ENCODE measurements at regions not wholly inside any gene's neighbourhood (a gene's known extent, or its start where the extent isn't known, plus 50 kb on each side); places are given as distances from the start of the nearest gene placed in this dataset.
A peak's percentile ranks its signal among the peaks of the same experiment; 100 is the strongest.

- Histone ChIP-seq H3K56ac (replicated peaks; ENCODE audit: insufficient read length, low read depth, low read length) (no peak overlapping the region), H3K27ac (ENCODE audit: low read depth, low read length) (no peak overlapping the region)
Observed at GRCh38 chr2:34949316-34949715, 1350.2 kb upstream of the FAM98A start.

More at GRCh38 chr2:34949316-34949715, 1350.2 kb upstream of the FAM98A start:
- Histone ChIP-seq H3K18ac (ENCODE audit: extremely low read depth, low read length) (no peak overlapping the region), H2AK5ac (ENCODE audit: low read depth, low read length) (no peak overlapping the region), H3K4me2 (ENCODE audit: insufficient read depth in 1 of 2, low read depth in 2 of 2, low read length in 2 of 2) (peak overlapping the region in 1 of 2 experiments; percentile 24; a peak in 1 of 4 replicates), H2BK12ac (ENCODE audit: low read depth, low read length) (no peak overlapping the region), H3K4ac (replicated peaks; ENCODE audit: insufficient read length, low read depth, low read length) (no peak overlapping the region), H4K5ac (ENCODE audit: insufficient read length, low read depth, low read length) (no peak overlapping the region), H4K8ac (ENCODE audit: extremely low read depth, insufficient read depth, low read length) (no peak overlapping the region), H3K79me1 (ENCODE audit: low read depth, low read length) (no peaks in the 10 kb centered on the region), H3K36me3 (ENCODE audit: control insufficient read depth in 2 of 4, insufficient read depth in 4 of 4, low read length in 3 of 4) (no peaks in the 10 kb centered on the region), H4K91ac (replicated peaks; ENCODE audit: insufficient read length, low read length) (no peak overlapping the region), H3K9me3 (ENCODE audit: insufficient read depth in 2 of 2, low read depth in 1 of 2, low read length in 1 of 2) (no peaks in the 10 kb centered on the region), H3K4me3 (ENCODE audit: extremely low read depth in 1 of 4, insufficient read depth in 2 of 4, low read depth in 3 of 4, low read length in 4 of 4) (no peak overlapping the region), H2BK15ac (ENCODE audit: low read length) (no peak overlapping the region), H4K20me1 (replicated peaks in 1 of 2; ENCODE audit: control insufficient read depth in 1 of 2, insufficient read depth in 2 of 2, low read length in 2 of 2) (no peaks in the 10 kb centered on the region), H2BK5ac (ENCODE audit: low read depth, low read length) (no peak overlapping the region), H3K4me1 (replicated peaks in 1 of 4; ENCODE audit: control insufficient read depth in 3 of 4, insufficient read depth in 4 of 4, low read length in 3 of 4) (no peaks in the 10 kb centered on the region), H3K23me2 (ENCODE audit: low read depth, low read length) (no peaks in the 10 kb centered on the region), H3K14ac (ENCODE audit: insufficient read length) (no peak overlapping the region), H3K9ac (replicated peaks in 1 of 4; ENCODE audit: extremely low read depth in 1 of 4, low read depth in 3 of 4, low read length in 3 of 4) (no peak overlapping the region), H2BK20ac (ENCODE audit: low read length) (no peak overlapping the region), H3K79me2 (ENCODE audit: control insufficient read depth in 1 of 2, insufficient read depth in 2 of 2, low read length in 2 of 2) (no peaks in the 10 kb centered on the region), H2AFZ (ENCODE audit: low read length) (no peak overlapping the region), H3K23ac (ENCODE audit: insufficient read length) (no peak overlapping the region), H2BK120ac (replicated peaks; ENCODE audit: low read depth, low read length) (no peak overlapping the region), H3K27me3 (replicated peaks in 1 of 4; ENCODE audit: control insufficient read depth in 3 of 4, extremely low read depth in 1 of 4, insufficient read depth in 3 of 4, low read length in 3 of 4) (no peaks in the 10 kb centered on the region)
- 38% methylated on average over 1 of the region's 1 CpG; no CpG with 5 or more reads in 1 of the 2 experiments for WGBS, 2 experiments (ENCODE audit: extremely low coverage in 1 of 2, insufficient coverage in 1 of 2, insufficient read length in 1 of 2, insufficient replicate concordance in 2 of 2, low coverage in 1 of 2, low lambda C conversion rate in 2 of 2, missing lambda C conversion rate in 1 of 2)
- ChIA-PET CTCF (ENCODE audit: partially characterized antibody) (no interaction called here), POLR2A (ENCODE audit: partially characterized antibody) (no interaction called here)
- DNase-seq (ENCODE audit: low read depth in 1 of 2, low spot score in 2 of 2) = no peak
- no peak for FAIRE-seq
- TF ChIP-seq, protein P1, sequence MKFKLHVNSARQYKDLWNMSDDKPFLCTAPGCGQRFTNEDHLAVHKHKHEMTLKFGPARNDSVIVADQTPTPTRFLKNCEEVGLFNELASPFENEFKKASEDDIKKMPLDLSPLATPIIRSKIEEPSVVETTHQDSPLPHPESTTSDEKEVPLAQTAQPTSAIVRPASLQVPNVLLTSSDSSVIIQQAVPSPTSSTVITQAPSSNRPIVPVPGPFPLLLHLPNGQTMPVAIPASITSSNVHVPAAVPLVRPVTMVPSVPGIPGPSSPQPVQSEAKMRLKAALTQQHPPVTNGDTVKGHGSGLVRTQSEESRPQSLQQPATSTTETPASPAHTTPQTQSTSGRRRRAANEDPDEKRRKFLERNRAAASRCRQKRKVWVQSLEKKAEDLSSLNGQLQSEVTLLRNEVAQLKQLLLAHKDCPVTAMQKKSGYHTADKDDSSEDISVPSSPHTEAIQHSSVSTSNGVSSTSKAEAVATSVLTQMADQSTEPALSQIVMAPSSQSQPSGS (IDR thresholded peaks at IDR 0.05; ENCODE audit: low read length) = no peak
- TF ChIP-seq RBBP5 (IDR thresholded peaks at IDR 0.05; ENCODE audit: borderline replicate concordance, low read depth, low read length) (no peak), TEAD4 (IDR thresholded peaks at IDR 0.05; ENCODE audit: low read depth, low read length) (no peak), FOSL1 (IDR thresholded peaks at IDR 0.05; ENCODE audit: insufficient read depth, low read depth, low read length) (no peak), CHD1 (IDR thresholded peaks at IDR 0.05; ENCODE audit: low read depth, low read length) (no peak), RXRA (IDR thresholded peaks at IDR 0.05; ENCODE audit: insufficient read depth, low read depth, low read length) (no peak), SIN3A (conservative IDR thresholded peaks at IDR 0.05 in 1 of 2, IDR thresholded peaks at IDR 0.05 in 1 of 2; ENCODE audit: low read depth in 1 of 2, low read length in 2 of 2) (no peak), TAF7 (optimal IDR thresholded peaks at IDR 0.05; ENCODE audit: borderline replicate concordance, low read depth, low read length) (no peak)

All from H1 (cell line).